PC-9 (cell line): ENCODE measurements at regions not wholly inside any gene's neighbourhood (a gene's known extent, or its start where the extent isn't known, plus 50 kb on each side); places are given as distances from the start of the nearest gene placed in this dataset.

ENCODE experiments used
- CTCF ChIP-seq: fragments of 200-600 bp; sonication (generic); conservative IDR thresholded peaks from 2 replicates; pipeline ENCODE4 v1.6.1; 2017; ENCODE audit warnings: mixed run types, antibody characterized with exemption, mild to moderate bottlenecking, moderate library complexity
- EZH2 ChIP-seq: fragments of 200-600 bp; sonication (generic); IDR thresholded peaks from 2 replicates; pipeline ENCODE4 v1.8.0; 2017; ENCODE audit warnings: antibody characterized with exemption, low read depth

GRCh38 chr14:84520711-84521338 lies 1009.1 kb upstream of the FLRT2 start:
- TF ChIP-seq EZH2 (no peak), CTCF (no peak)
